ENCODE measurements at regions not wholly inside any gene's neighbourhood (a gene's known extent, or its start where the extent isn't known, plus 50 kb on each side); places are given as distances from the start of the nearest gene placed in this dataset.

- no peaks in the 10 kb centered on the region for H3K27me3 Mint-ChIP-seq
- POLR2A ChIA-PET, result no interaction called here
- peaks cover 1% of the 10 kb centered on the region for H3K4me1 Mint-ChIP-seq
- H3K27ac Mint-ChIP-seq, result no peak overlapping the region
- H3K4me3 Mint-ChIP-seq, result no peak overlapping the region
- no peaks in the 10 kb centered on the region for H3K36me3 Mint-ChIP-seq (ENCODE audit: low read depth)
- no peak for DNase-seq
- H3K9me3 Mint-ChIP-seq, result no peaks in the 10 kb centered on the region
- CTCF ChIA-PET, result no interaction called here
These were observed 200.5 kb downstream of the MDFIC start for GRCh38 chr7:115122388-115122787.

- Mint-ChIP-seq H3K36me3 (ENCODE audit: low read depth) (no peaks in the 10 kb centered on the region), H3K27me3 (peaks cover 2% of the 10 kb centered on the region), H3K27ac (no peak overlapping the region), H3K4me1 (peaks cover 1% of the 10 kb centered on the region), H3K9me3 (no peaks in the 10 kb centered on the region), H3K4me3 (no peak overlapping the region)
- DNase-seq, result no peak
- ChIA-PET POLR2A (no interaction called here), CTCF (no interaction called here)
These were observed 195.9 kb downstream of the MDFIC start for GRCh38 chr7:115117748-115118147.

- no peak for DNase-seq
- no peak overlapping the region for H3K4me3 Mint-ChIP-seq
- no peaks in the 10 kb centered on the region for H3K4me1 Mint-ChIP-seq
- no peaks in the 10 kb centered on the region for H3K36me3 Mint-ChIP-seq (ENCODE audit: low read depth)
- peaks cover 2% of the 10 kb centered on the region for H3K27me3 Mint-ChIP-seq
- POLR2A ChIA-PET, result no interaction called here
- no peaks in the 10 kb centered on the region for H3K9me3 Mint-ChIP-seq
- CTCF ChIA-PET, result no interaction called here
- no peak overlapping the region for H3K27ac Mint-ChIP-seq
These were observed 195.2 kb downstream of the MDFIC start for GRCh38 chr7:115116773-115117715.

GRCh38 chr7:115113776-115114175, 191.9 kb downstream of the MDFIC start:
- no peaks in the 10 kb centered on the region for H3K9me3 Mint-ChIP-seq
- no peak overlapping the region for H3K27ac Mint-ChIP-seq
- ChIA-PET POLR2A (no interaction called here), CTCF (no interaction called here)
- no peaks in the 10 kb centered on the region for H3K36me3 Mint-ChIP-seq (ENCODE audit: low read depth)
- DNase-seq, result no peak
- no peaks in the 10 kb centered on the region for H3K4me1 Mint-ChIP-seq
- H3K27me3 Mint-ChIP-seq, result peaks cover 2% of the 10 kb centered on the region
- no peak overlapping the region for H3K4me3 Mint-ChIP-seq

- DNase-seq, result no peak
- Mint-ChIP-seq H3K27me3 (peaks cover 2% of the 10 kb centered on the region), H3K27ac (no peak overlapping the region), H3K9me3 (no peaks in the 10 kb centered on the region), H3K36me3 (ENCODE audit: low read depth) (no peaks in the 10 kb centered on the region), H3K4me3 (no peak overlapping the region), H3K4me1 (no peaks in the 10 kb centered on the region)
- ChIA-PET POLR2A (no interaction called here), CTCF (no interaction called here)
These were observed 191.2 kb downstream of the MDFIC start for GRCh38 chr7:115113131-115113530.

- CTCF ChIA-PET, result interaction anchor here (1.1 kb wide), 1 partner anchor 110 kb away, joined by 3 read pairs; no protein-coding TSS in a partner anchor
- POLR2A ChIA-PET, result no interaction called here
These were observed 188.6 kb downstream of the MDFIC start for GRCh38 chr7:115110523-115110922.

GRCh38 chr7:115106316-115106715, 184.4 kb downstream of the MDFIC start:
- H3K27ac Mint-ChIP-seq, result no peak overlapping the region
- no peaks in the 10 kb centered on the region for H3K27me3 Mint-ChIP-seq
- no peaks in the 10 kb centered on the region for H3K4me1 Mint-ChIP-seq
- H3K36me3 Mint-ChIP-seq (ENCODE audit: low read depth), result no peaks in the 10 kb centered on the region
- ChIA-PET CTCF (no interaction called here), POLR2A (interaction anchor here (0.7 kb wide), 1 partner anchor 64 kb away, joined by 3 read pairs; no protein-coding TSS in a partner anchor)
- no peaks in the 10 kb centered on the region for H3K9me3 Mint-ChIP-seq
- no peak overlapping the region for H3K4me3 Mint-ChIP-seq
- DNase-seq, result no peak

More at GRCh38 chr7:115110523-115110922, 188.6 kb downstream of the MDFIC start:
- no peak overlapping the region for H3K4me3 Mint-ChIP-seq
- DNase-seq, result no peak
- H3K27me3 Mint-ChIP-seq, result peaks cover 2% of the 10 kb centered on the region
- no peaks in the 10 kb centered on the region for H3K36me3 Mint-ChIP-seq (ENCODE audit: low read depth)
- no peaks in the 10 kb centered on the region for H3K9me3 Mint-ChIP-seq
- H3K4me1 Mint-ChIP-seq, result no peaks in the 10 kb centered on the region
- no peak overlapping the region for H3K27ac Mint-ChIP-seq

GRCh38 chr7:115102738-115103137, 180.8 kb downstream of the MDFIC start:
- Mint-ChIP-seq H3K9me3 (no peaks in the 10 kb centered on the region), H3K27ac (no peak overlapping the region), H3K27me3 (no peaks in the 10 kb centered on the region), H3K4me1 (no peaks in the 10 kb centered on the region), H3K4me3 (no peak overlapping the region), H3K36me3 (ENCODE audit: low read depth) (no peaks in the 10 kb centered on the region)
- ChIA-PET POLR2A (no interaction called here), CTCF (no interaction called here)
- no peak for DNase-seq

- Mint-ChIP-seq H3K9me3 (no peaks in the 10 kb centered on the region), H3K4me1 (peaks cover 2% of the 10 kb centered on the region), H3K36me3 (ENCODE audit: low read depth) (no peaks in the 10 kb centered on the region), H3K27me3 (no peaks in the 10 kb centered on the region), H3K4me3 (no peak overlapping the region), H3K27ac (no peak overlapping the region)
- ChIA-PET CTCF (no interaction called here), POLR2A (no interaction called here)
- DNase-seq, result no peak
These were observed 179.3 kb downstream of the MDFIC start for GRCh38 chr7:115101199-115101598.

GRCh38 chr7:115099906-115100305, 178.0 kb downstream of the MDFIC start:
- CTCF ChIA-PET, result no interaction called here
- Mint-ChIP-seq H3K27ac (no peak overlapping the region), H3K4me3 (no peak overlapping the region), H3K9me3 (no peaks in the 10 kb centered on the region), H3K27me3 (no peaks in the 10 kb centered on the region), H3K36me3 (ENCODE audit: low read depth) (no peaks in the 10 kb centered on the region), H3K4me1 (peaks cover 2% of the 10 kb centered on the region)
- POLR2A ChIA-PET, result no interaction called here
- no peak for DNase-seq

GRCh38 chr7:115097175-115097671, 175.3 kb downstream of the MDFIC start:
- ChIA-PET CTCF (no interaction called here), POLR2A (no interaction called here)
- Mint-ChIP-seq H3K36me3 (ENCODE audit: low read depth) (no peaks in the 10 kb centered on the region), H3K27ac (no peak overlapping the region), H3K9me3 (no peaks in the 10 kb centered on the region), H3K27me3 (no peaks in the 10 kb centered on the region), H3K4me1 (peaks cover 2% of the 10 kb centered on the region), H3K4me3 (no peak overlapping the region)
- DNase-seq, result no peak

- no peak for DNase-seq
- Mint-ChIP-seq H3K36me3 (ENCODE audit: low read depth) (no peaks in the 10 kb centered on the region), H3K9me3 (no peaks in the 10 kb centered on the region), H3K27me3 (no peaks in the 10 kb centered on the region), H3K27ac (no peak overlapping the region), H3K4me3 (no peak overlapping the region), H3K4me1 (peaks cover 2% of the 10 kb centered on the region)
- ChIA-PET CTCF (no interaction called here), POLR2A (no interaction called here)
These were observed 174.4 kb downstream of the MDFIC start for GRCh38 chr7:115096262-115096661.

- Mint-ChIP-seq H3K9me3 (no peaks in the 10 kb centered on the region), H3K27ac (no peak overlapping the region), H3K4me1 (peaks cover 2% of the 10 kb centered on the region), H3K4me3 (no peak overlapping the region), H3K27me3 (no peaks in the 10 kb centered on the region), H3K36me3 (ENCODE audit: low read depth) (no peaks in the 10 kb centered on the region)
- CTCF ChIA-PET, result no interaction called here
- DNase-seq, result no peak
- POLR2A ChIA-PET, result no interaction called here
These were observed 172.3 kb downstream of the MDFIC start for GRCh38 chr7:115094163-115094562.

- H3K27ac Mint-ChIP-seq, result no peak overlapping the region
- H3K9me3 Mint-ChIP-seq, result no peaks in the 10 kb centered on the region
- no peak for DNase-seq
- no peaks in the 10 kb centered on the region for H3K36me3 Mint-ChIP-seq (ENCODE audit: low read depth)
- H3K4me1 Mint-ChIP-seq, result no peaks in the 10 kb centered on the region
- H3K27me3 Mint-ChIP-seq, result no peaks in the 10 kb centered on the region
- CTCF ChIA-PET, result no interaction called here
- POLR2A ChIA-PET, result interaction anchor here (0.6 kb wide), 1 partner anchor 15 kb away, joined by 3 read pairs; no protein-coding TSS in a partner anchor
- no peak overlapping the region for H3K4me3 Mint-ChIP-seq
These were observed 167.0 kb downstream of the MDFIC start for GRCh38 chr7:115088893-115089292.
